ENCODE measurements at regions not wholly inside any gene's neighbourhood (a gene's known extent, or its start where the extent isn't known, plus 50 kb on each side); places are given as distances from the start of the nearest gene placed in this dataset.

- 65 to 100% (median 84%) methylated on average over 1 to 6 of the region's 6 CpGs for WGBS, 10 experiments
- in situ Hi-C loops (cut with MboI; ENCODE audit: low pct_unique_long_range_greater_than_20kb in 2 of 9, low sequenced_read_pairs in 9 of 9, unreplicated experiment in 9 of 9) = no loop called here
- Histone ChIP-seq H3K27ac (no peak overlapping the region), H3K4me3 (no peak overlapping the region), H3K4me1 (replicated peaks in 1 of 2) (peaks cover 0 to 3% of the 10 kb centered on the region in 2 donors)
- ATAC-seq (replicated peaks in 6 of 8) = peak in 1 of 8 experiments; percentile 45
These were observed 100.3 kb downstream of the FAS start for GRCh38 chr10:89090756-89091445.

- H3K4me1 ChIP-seq (replicated peaks in 1 of 2) = peaks cover 0 to 3% of the 10 kb centered on the region in 2 donors
- in situ Hi-C loops (cut with MboI; ENCODE audit: low pct_unique_long_range_greater_than_20kb in 2 of 9, low sequenced_read_pairs in 9 of 9, unreplicated experiment in 9 of 9) = no loop called here
These were observed 96.4 kb downstream of the FAS start for GRCh38 chr10:89086801-89087521.

GRCh38 chr10:89085153-89085552 lies 94.6 kb downstream of the FAS start:
- no peak overlapping the region for H3K4me3 ChIP-seq
- in situ Hi-C loops (cut with MboI; ENCODE audit: low pct_unique_long_range_greater_than_20kb in 2 of 9, low sequenced_read_pairs in 9 of 9, unreplicated experiment in 9 of 9) = no loop called here
- WGBS, 10 experiments = 56 to 100% (median 90%) methylated on average over 3 to 4 of the region's 4 CpGs; no CpG with 5 or more reads in 3 of the 10 experiments
- H3K27ac ChIP-seq = no peak overlapping the region
- ATAC-seq (replicated peaks in 6 of 8) = no peak
- H3K4me1 ChIP-seq (replicated peaks in 1 of 2) = peaks cover 0 to 3% of the 10 kb centered on the region in 2 donors

More at GRCh38 chr10:89086801-89087521, 96.4 kb downstream of the FAS start:
- peak overlapping the region in 1 of 2 donors; percentile 53 for H3K27ac ChIP-seq
- H3K4me3 ChIP-seq = no peak overlapping the region
- WGBS, 10 experiments = 0 to 90% (median 63%) methylated on average over 1 to 11 of the region's 13 CpGs; no CpG with 5 or more reads in 1 of the 10 experiments
- peak; percentile 40 to 90 (median 68) for ATAC-seq (replicated peaks in 6 of 8)

- Histone ChIP-seq H3K4me1 (replicated peaks in 1 of 2) (peaks cover 0 to 3% of the 10 kb centered on the region in 2 donors), H3K4me3 (no peak overlapping the region), H3K27ac (no peak overlapping the region)
- WGBS, 10 experiments = 50 to 100% (median 90%) methylated on average over 1 to 5 of the region's 5 CpGs
- no peak for ATAC-seq (replicated peaks in 6 of 8)
- in situ Hi-C loops (cut with MboI; ENCODE audit: low pct_unique_long_range_greater_than_20kb in 2 of 9, low sequenced_read_pairs in 9 of 9, unreplicated experiment in 9 of 9) = no loop called here
These were observed 91.5 kb downstream of the FAS start for GRCh38 chr10:89082086-89082485.

- in situ Hi-C loops (cut with MboI; ENCODE audit: low pct_unique_long_range_greater_than_20kb in 2 of 9, low sequenced_read_pairs in 9 of 9, unreplicated experiment in 9 of 9) = no loop called here
- no peaks in the 10 kb centered on the region for H3K4me1 ChIP-seq (replicated peaks in 1 of 2)
- H3K27ac ChIP-seq = no peak overlapping the region
- H3K4me3 ChIP-seq = no peak overlapping the region
- WGBS, 10 experiments = 0 to 86% (median 56%) methylated on average over 1 to 3 of the region's 3 CpGs; no CpG with 5 or more reads in 2 of the 10 experiments
- no peak for ATAC-seq (replicated peaks in 6 of 8)
These were observed 90.1 kb downstream of the FAS start for GRCh38 chr10:89080660-89081059.

- ATAC-seq (replicated peaks in 6 of 8) = no peak
- WGBS, 10 experiments = 13 to 100% (median 43%) methylated on average over 1 of the region's 1 CpG; no CpG with 5 or more reads in 3 of the 10 experiments
- Histone ChIP-seq H3K27ac (no peak overlapping the region), H3K4me3 (no peak overlapping the region), H3K4me1 (replicated peaks in 1 of 2) (no peaks in the 10 kb centered on the region)
- in situ Hi-C loops (cut with MboI; ENCODE audit: low pct_unique_long_range_greater_than_20kb in 2 of 9, low sequenced_read_pairs in 9 of 9, unreplicated experiment in 9 of 9) = no loop called here
These were observed 89.4 kb downstream of the FAS start for GRCh38 chr10:89079961-89080360.

- no peak overlapping the region for H3K4me3 ChIP-seq
- H3K4me1 ChIP-seq (replicated peaks in 1 of 2) = no peaks in the 10 kb centered on the region
- in situ Hi-C loops (cut with MboI; ENCODE audit: low pct_unique_long_range_greater_than_20kb in 2 of 9, low sequenced_read_pairs in 9 of 9, unreplicated experiment in 9 of 9) = no loop called here
- no peak overlapping the region for H3K27ac ChIP-seq
- 3 to 89% (median 73%) methylated on average over 4 to 9 of the region's 9 CpGs for WGBS, 10 experiments
- ATAC-seq (replicated peaks in 6 of 8) = peak in 3 of 8 experiments; percentile 72 to 89 (median 88)
These were observed 88.4 kb downstream of the FAS start for GRCh38 chr10:89078724-89079672.

GRCh38 chr10:89076120-89076519 lies 85.5 kb downstream of the FAS start:
- ATAC-seq (replicated peaks in 6 of 8) = no peak
- Histone ChIP-seq H3K4me1 (replicated peaks in 1 of 2) (no peaks in the 10 kb centered on the region), H3K27ac (no peak overlapping the region), H3K4me3 (no peak overlapping the region)
- 39 to 93% (median 83%) methylated on average over 1 to 2 of the region's 2 CpGs; no CpG with 5 or more reads in 1 of the 10 experiments for WGBS, 10 experiments
- in situ Hi-C loops (cut with MboI; ENCODE audit: low pct_unique_long_range_greater_than_20kb in 2 of 9, low sequenced_read_pairs in 9 of 9, unreplicated experiment in 9 of 9) = no loop called here

- WGBS, 10 experiments = 78 to 100% (median 100%) methylated on average over 1 of the region's 1 CpG; no CpG with 5 or more reads in 3 of the 10 experiments
- no peak overlapping the region for H3K27ac ChIP-seq
- no peaks in the 10 kb centered on the region for H3K4me1 ChIP-seq (replicated peaks in 1 of 2)
- in situ Hi-C loops (cut with MboI; ENCODE audit: low pct_unique_long_range_greater_than_20kb in 2 of 9, low sequenced_read_pairs in 9 of 9, unreplicated experiment in 9 of 9) = no loop called here
- no peak overlapping the region for H3K4me3 ChIP-seq
- no peak for ATAC-seq (replicated peaks in 6 of 8)
These were observed 85.0 kb downstream of the FAS start for GRCh38 chr10:89075631-89076030.

- ATAC-seq (replicated peaks in 6 of 8) = no peak
- no peak overlapping the region for H3K4me3 ChIP-seq
- WGBS, 10 experiments = 40 to 100% (median 79%) methylated on average over 1 to 3 of the region's 3 CpGs; no CpG with 5 or more reads in 1 of the 10 experiments
- no peaks in the 10 kb centered on the region for H3K4me1 ChIP-seq (replicated peaks in 1 of 2)
- in situ Hi-C loops (cut with MboI; ENCODE audit: low pct_unique_long_range_greater_than_20kb in 2 of 9, low sequenced_read_pairs in 9 of 9, unreplicated experiment in 9 of 9) = no loop called here
- H3K27ac ChIP-seq = no peak overlapping the region
These were observed 83.5 kb downstream of the FAS start for GRCh38 chr10:89074120-89074519.

GRCh38 chr10:89073719-89074118 lies 83.1 kb downstream of the FAS start:
- in situ Hi-C loops (cut with MboI; ENCODE audit: low pct_unique_long_range_greater_than_20kb in 2 of 9, low sequenced_read_pairs in 9 of 9, unreplicated experiment in 9 of 9) = no loop called here
- 14 to 100% (median 80%) methylated on average over 1 to 2 of the region's 2 CpGs; no CpG with 5 or more reads in 3 of the 10 experiments for WGBS, 10 experiments
- Histone ChIP-seq H3K4me1 (replicated peaks in 1 of 2) (no peaks in the 10 kb centered on the region), H3K27ac (no peak overlapping the region), H3K4me3 (no peak overlapping the region)
- ATAC-seq (replicated peaks in 6 of 8) = no peak

GRCh38 chr10:89069589-89069988 lies 79.0 kb downstream of the FAS start:
- 84 to 100% (median 93%) methylated on average over 1 to 4 of the region's 4 CpGs for WGBS, 10 experiments
- ATAC-seq (replicated peaks in 6 of 8) = no peak
- in situ Hi-C loops (cut with MboI; ENCODE audit: low pct_unique_long_range_greater_than_20kb in 2 of 9, low sequenced_read_pairs in 9 of 9, unreplicated experiment in 9 of 9) = no loop called here
- H3K27ac ChIP-seq = no peak overlapping the region
- H3K4me1 ChIP-seq (replicated peaks in 1 of 2) = no peaks in the 10 kb centered on the region
- no peak overlapping the region for H3K4me3 ChIP-seq

Data from motor neuron (in vitro differentiated cells).